DOHH2 (cell line): ENCODE measurements at regions not wholly inside any gene's neighbourhood (a gene's known extent, or its start where the extent isn't known, plus 50 kb on each side); places are given as distances from the start of the nearest gene placed in this dataset.

ENCODE experiments used
- CTCF ChIP-seq: fragments of 200-600 bp; sonication (generic); IDR thresholded peaks from one replicate; pipeline ENCODE4 v1.5.1; 2014; ENCODE audit warnings: antibody characterized with exemption, mild to moderate bottlenecking, low read depth, low read length; ENCODE audit not compliant: poor library complexity, severe bottlenecking
- EZH2phosphoT487 ChIP-seq: fragments of 200-600 bp; sonication (generic); IDR thresholded peaks from 2 replicates; pipeline ENCODE4 v1.6.1; 2017; ENCODE audit warnings: borderline replicate concordance, mild to moderate bottlenecking, antibody characterized with exemption, low read length, moderate library complexity, mixed read lengths

- TF ChIP-seq CTCF (no peak), EZH2phosphoT487 (no peak)
Measured at GRCh38 chr6:10269814-10270472, 144.9 kb downstream of the TFAP2A start.
